Skeletal muscle satellite cell (primary cell): ENCODE measurements at regions not wholly inside any gene's neighbourhood (a gene's known extent, or its start where the extent isn't known, plus 50 kb on each side); places are given as distances from the start of the nearest gene placed in this dataset.
A peak's percentile ranks its signal among the peaks of the same experiment; 100 is the strongest.

ENCODE experiments used
- H3K27me3 ChIP-seq: 2 replicates; pipeline ENCODE4 v1.7.0; 2013; ENCODE audit warnings: low read length; ENCODE audit not compliant: control insufficient read depth, insufficient read depth
- H3K36me3 ChIP-seq: 2 replicates; pipeline ENCODE4 v1.7.0; 2013; ENCODE audit warnings: mild to moderate bottlenecking, control low read depth, low read length; ENCODE audit not compliant: insufficient read depth
- H3K4me1 ChIP-seq: 2 replicates; pipeline ENCODE4 v1.7.0; 2013; ENCODE audit warnings: low read length; ENCODE audit not compliant: control insufficient read depth, insufficient read depth
- H3K4me2 ChIP-seq: 2 replicates; pipeline ENCODE4 v1.7.0; 2013; ENCODE audit warnings: mild to moderate bottlenecking, low read length
- H3K4me3 ChIP-seq: 2 replicates; pipeline ENCODE4 v1.7.0; 2013; ENCODE audit warnings: low read length
- H3K9ac ChIP-seq: 2 replicates; pipeline ENCODE4 v1.7.0; 2013; ENCODE audit warnings: mild to moderate bottlenecking, low read depth, low read length, moderate library complexity
- H3K9me3 ChIP-seq: replicated peaks from 2 replicates; pipeline ENCODE4 v1.7.0; 2013; ENCODE audit warnings: mild to moderate bottlenecking, control low read depth, low read length

GRCh38 chr10:69734416-69734796 lies 67.3 kb upstream of the COL13A1 start:
- no peaks in the 10 kb centered on the region for H3K9me3 ChIP-seq
- H3K4me2 ChIP-seq, result peak overlapping the region; percentile 15
- no peak overlapping the region for H3K9ac ChIP-seq
- no peak overlapping the region for H3K4me3 ChIP-seq
- peaks cover 16% of the 10 kb centered on the region for H3K27me3 ChIP-seq
- peaks cover 38% of the 10 kb centered on the region for H3K4me1 ChIP-seq
- no peaks in the 10 kb centered on the region for H3K36me3 ChIP-seq

GRCh38 chr10:69734797-69735468 lies 66.8 kb upstream of the COL13A1 start:
- Histone ChIP-seq H3K4me1 (peaks cover 38% of the 10 kb centered on the region), H3K4me2 (no peak overlapping the region), H3K36me3 (no peaks in the 10 kb centered on the region), H3K4me3 (no peak overlapping the region), H3K27me3 (peaks cover 16% of the 10 kb centered on the region), H3K9me3 (no peaks in the 10 kb centered on the region), H3K9ac (no peak overlapping the region)

- H3K4me1 ChIP-seq, result peaks cover 26% of the 10 kb centered on the region
- peaks cover 30% of the 10 kb centered on the region for H3K27me3 ChIP-seq
- H3K9me3 ChIP-seq, result no peaks in the 10 kb centered on the region
- H3K4me3 ChIP-seq, result no peak overlapping the region
- H3K36me3 ChIP-seq, result no peaks in the 10 kb centered on the region
- H3K9ac ChIP-seq, result no peak overlapping the region
- no peak overlapping the region for H3K4me2 ChIP-seq
These were observed 64.6 kb upstream of the COL13A1 start for GRCh38 chr10:69736886-69737641.

GRCh38 chr10:69738071-69738470 lies 63.6 kb upstream of the COL13A1 start:
- H3K4me2 ChIP-seq, result no peak overlapping the region
- H3K27me3 ChIP-seq, result peaks cover 35% of the 10 kb centered on the region
- peaks cover 24% of the 10 kb centered on the region for H3K4me1 ChIP-seq
- H3K9ac ChIP-seq, result no peak overlapping the region
- no peaks in the 10 kb centered on the region for H3K36me3 ChIP-seq
- H3K9me3 ChIP-seq, result no peaks in the 10 kb centered on the region
- H3K4me3 ChIP-seq, result no peak overlapping the region

- no peak overlapping the region for H3K4me3 ChIP-seq
- no peak overlapping the region for H3K9ac ChIP-seq
- H3K4me1 ChIP-seq, result peaks cover 18% of the 10 kb centered on the region
- H3K27me3 ChIP-seq, result peaks cover 39% of the 10 kb centered on the region
- no peaks in the 10 kb centered on the region for H3K9me3 ChIP-seq
- H3K36me3 ChIP-seq, result no peaks in the 10 kb centered on the region
- H3K4me2 ChIP-seq, result no peak overlapping the region
These were observed 62.8 kb upstream of the COL13A1 start for GRCh38 chr10:69738858-69739435.

GRCh38 chr10:69739634-69740033 lies 62.1 kb upstream of the COL13A1 start:
- no peak overlapping the region for H3K4me3 ChIP-seq

GRCh38 chr10:69740126-69740525 lies 61.6 kb upstream of the COL13A1 start:
- Histone ChIP-seq H3K4me3 (no peak overlapping the region), H3K4me1 (peaks cover 7% of the 10 kb centered on the region), H3K9me3 (no peaks in the 10 kb centered on the region), H3K4me2 (no peak overlapping the region), H3K27me3 (peaks cover 50% of the 10 kb centered on the region), H3K36me3 (no peaks in the 10 kb centered on the region), H3K9ac (no peak overlapping the region)

More at GRCh38 chr10:69739634-69740033, 62.1 kb upstream of the COL13A1 start:
- peaks cover 45% of the 10 kb centered on the region for H3K27me3 ChIP-seq
- no peak overlapping the region for H3K4me2 ChIP-seq
- no peaks in the 10 kb centered on the region for H3K36me3 ChIP-seq
- no peak overlapping the region for H3K9ac ChIP-seq
- H3K9me3 ChIP-seq, result no peaks in the 10 kb centered on the region
- H3K4me1 ChIP-seq, result peaks cover 12% of the 10 kb centered on the region

GRCh38 chr10:69741252-69741651 lies 60.5 kb upstream of the COL13A1 start:
- Histone ChIP-seq H3K4me3 (no peak overlapping the region), H3K27me3 (peaks cover 58% of the 10 kb centered on the region), H3K4me2 (no peak overlapping the region), H3K9ac (no peak overlapping the region), H3K4me1 (no peaks in the 10 kb centered on the region), H3K9me3 (no peaks in the 10 kb centered on the region), H3K36me3 (no peaks in the 10 kb centered on the region)

- Histone ChIP-seq H3K4me3 (no peak overlapping the region), H3K36me3 (no peaks in the 10 kb centered on the region), H3K4me1 (no peaks in the 10 kb centered on the region), H3K9me3 (no peaks in the 10 kb centered on the region), H3K27me3 (peaks cover 61% of the 10 kb centered on the region), H3K9ac (no peak overlapping the region), H3K4me2 (no peak overlapping the region)
These were observed 59.9 kb upstream of the COL13A1 start for GRCh38 chr10:69741671-69742355.

- peaks cover 63% of the 10 kb centered on the region for H3K27me3 ChIP-seq
- H3K4me1 ChIP-seq, result no peaks in the 10 kb centered on the region
- H3K9me3 ChIP-seq, result no peaks in the 10 kb centered on the region
- no peaks in the 10 kb centered on the region for H3K36me3 ChIP-seq
- no peak overlapping the region for H3K4me3 ChIP-seq
- H3K4me2 ChIP-seq, result no peak overlapping the region
- H3K9ac ChIP-seq, result no peak overlapping the region
These were observed 59.4 kb upstream of the COL13A1 start for GRCh38 chr10:69742356-69742695.

- Histone ChIP-seq H3K4me1 (no peaks in the 10 kb centered on the region), H3K27me3 (peaks cover 69% of the 10 kb centered on the region), H3K36me3 (no peaks in the 10 kb centered on the region), H3K4me3 (no peak overlapping the region), H3K9me3 (no peaks in the 10 kb centered on the region), H3K4me2 (no peak overlapping the region), H3K9ac (no peak overlapping the region)
These were observed 58.6 kb upstream of the COL13A1 start for GRCh38 chr10:69742928-69743602.
